ENCODE measurements at regions not wholly inside any gene's neighbourhood (a gene's known extent, or its start where the extent isn't known, plus 50 kb on each side); places are given as distances from the start of the nearest gene placed in this dataset.

DNA sequence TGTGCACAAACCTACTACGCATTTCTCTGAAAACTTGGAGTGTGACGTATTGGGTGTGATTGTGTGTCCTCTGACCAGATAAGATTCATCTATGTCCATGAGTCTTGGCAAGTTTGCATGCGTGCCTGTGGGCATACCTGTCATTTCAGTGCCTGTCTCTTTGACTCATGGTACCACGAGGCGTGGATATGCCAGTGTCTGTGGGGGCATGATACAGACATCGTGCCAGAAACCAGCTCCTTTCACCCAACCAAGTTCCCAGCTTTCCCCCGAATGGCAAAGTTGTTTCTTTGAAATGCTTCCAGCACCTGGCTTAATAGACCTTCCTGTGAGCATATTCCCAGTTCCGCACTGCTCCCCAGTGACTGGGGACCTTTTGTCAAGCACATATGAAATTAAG is 241.9 kb upstream of the MVB12B start:
- TF ChIP-seq, protein P1, sequence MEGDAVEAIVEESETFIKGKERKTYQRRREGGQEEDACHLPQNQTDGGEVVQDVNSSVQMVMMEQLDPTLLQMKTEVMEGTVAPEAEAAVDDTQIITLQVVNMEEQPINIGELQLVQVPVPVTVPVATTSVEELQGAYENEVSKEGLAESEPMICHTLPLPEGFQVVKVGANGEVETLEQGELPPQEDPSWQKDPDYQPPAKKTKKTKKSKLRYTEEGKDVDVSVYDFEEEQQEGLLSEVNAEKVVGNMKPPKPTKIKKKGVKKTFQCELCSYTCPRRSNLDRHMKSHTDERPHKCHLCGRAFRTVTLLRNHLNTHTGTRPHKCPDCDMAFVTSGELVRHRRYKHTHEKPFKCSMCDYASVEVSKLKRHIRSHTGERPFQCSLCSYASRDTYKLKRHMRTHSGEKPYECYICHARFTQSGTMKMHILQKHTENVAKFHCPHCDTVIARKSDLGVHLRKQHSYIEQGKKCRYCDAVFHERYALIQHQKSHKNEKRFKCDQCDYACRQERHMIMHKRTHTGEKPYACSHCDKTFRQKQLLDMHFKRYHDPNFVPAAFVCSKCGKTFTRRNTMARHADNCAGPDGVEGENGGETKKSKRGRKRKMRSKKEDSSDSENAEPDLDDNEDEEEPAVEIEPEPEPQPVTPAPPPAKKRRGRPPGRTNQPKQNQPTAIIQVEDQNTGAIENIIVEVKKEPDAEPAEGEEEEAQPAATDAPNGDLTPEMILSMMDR (IDR thresholded peaks at IDR 0.05) = no peak
- TF ChIP-seq EZH2 (IDR thresholded peaks at IDR 0.05; ENCODE audit: borderline replicate concordance, insufficient read depth, low read depth, low read length, poor library complexity, severe bottlenecking) = no peak
